ENCODE measurements at regions not wholly inside any gene's neighbourhood (a gene's known extent, or its start where the extent isn't known, plus 50 kb on each side); places are given as distances from the start of the nearest gene placed in this dataset.

- CTCF ChIA-PET = no interaction called here
- POLR2A ChIA-PET = no interaction called here
These were observed 2082.0 kb upstream of the PCDH20 start for GRCh38 chr13:63497601-63498000.

GRCh38 chr13:63492604-63493003 is 2077.0 kb upstream of the PCDH20 start:
- Histone ChIP-seq H3K4me3 (ENCODE audit: low read length) (no peak overlapping the region), H3K27me3 (ENCODE audit: control insufficient read depth in 1 of 2, insufficient read depth in 2 of 2, low read length in 2 of 2) (no peaks in the 10 kb centered on the region), H3K36me3 (ENCODE audit: insufficient read depth, low read length) (no peaks in the 10 kb centered on the region), H3K27ac (ENCODE audit: low read depth in 1 of 2, low read length in 2 of 2) (no peak overlapping the region), H3K4me1 (ENCODE audit: insufficient read depth, low read length) (no peaks in the 10 kb centered on the region), H3K9me3 (ENCODE audit: control insufficient read depth in 1 of 2, insufficient read depth in 1 of 2, low read length in 2 of 2) (peaks cover 0 to 4% of the 10 kb centered on the region in 2 experiments)
- H3K36me3 Mint-ChIP-seq (ENCODE audit: low read depth) = no peaks in the 10 kb centered on the region
- ChIA-PET CTCF (no interaction called here), POLR2A (no interaction called here)
- H3K27me3 Mint-ChIP-seq = no peaks in the 10 kb centered on the region
- ATAC-seq (ENCODE audit: poor library complexity) (no peak), DNase-seq (no peak)
- no peaks in the 10 kb centered on the region for H3K9me3 Mint-ChIP-seq
- intact Hi-C loops (cut with DNase I, micrococcal nuclease) = no loop called here
- no peaks in the 10 kb centered on the region for H3K4me1 Mint-ChIP-seq (ENCODE audit: low read depth)
- H3K27ac Mint-ChIP-seq = no peak overlapping the region
- no peak for TF ChIP-seq CTCF (IDR thresholded peaks at IDR 0.05)
- no peak overlapping the region for H3K4me3 Mint-ChIP-seq

More at GRCh38 chr13:63497601-63498000, 2082.0 kb upstream of the PCDH20 start:
- intact Hi-C loops (cut with DNase I, micrococcal nuclease) = no loop called here
- Histone ChIP-seq H3K27me3 (ENCODE audit: control insufficient read depth in 1 of 2, insufficient read depth in 2 of 2, low read length in 2 of 2) (no peaks in the 10 kb centered on the region), H3K27ac (ENCODE audit: low read depth in 1 of 2, low read length in 2 of 2) (no peak overlapping the region), H3K4me1 (ENCODE audit: insufficient read depth, low read length) (no peaks in the 10 kb centered on the region), H3K9me3 (ENCODE audit: control insufficient read depth in 1 of 2, insufficient read depth in 1 of 2, low read length in 2 of 2) (peaks cover 0 to 4% of the 10 kb centered on the region in 2 experiments), H3K36me3 (ENCODE audit: insufficient read depth, low read length) (no peaks in the 10 kb centered on the region), H3K4me3 (ENCODE audit: low read length) (no peak overlapping the region)
- Mint-ChIP-seq H3K27me3 (no peaks in the 10 kb centered on the region), H3K27ac (no peak overlapping the region), H3K36me3 (ENCODE audit: low read depth) (no peaks in the 10 kb centered on the region), H3K4me3 (no peak overlapping the region), H3K4me1 (ENCODE audit: low read depth) (no peaks in the 10 kb centered on the region), H3K9me3 (peaks cover 3% of the 10 kb centered on the region)
- TF ChIP-seq CTCF (IDR thresholded peaks at IDR 0.05) = no peak
- DNase-seq (no peak), ATAC-seq (ENCODE audit: poor library complexity) (no peak)

- Mint-ChIP-seq H3K4me3 (no peak overlapping the region), H3K4me1 (ENCODE audit: low read depth) (no peaks in the 10 kb centered on the region), H3K27me3 (no peaks in the 10 kb centered on the region), H3K9me3 (peaks cover 8% of the 10 kb centered on the region), H3K36me3 (ENCODE audit: low read depth) (no peaks in the 10 kb centered on the region), H3K27ac (no peak overlapping the region)
- no peaks in the 10 kb centered on the region for H3K36me3 ChIP-seq (ENCODE audit: insufficient read depth, low read length)
- DNase-seq (no peak), ATAC-seq (ENCODE audit: poor library complexity) (no peak)
- no peak overlapping the region for H3K27ac ChIP-seq (ENCODE audit: low read depth in 1 of 2, low read length in 2 of 2)
- POLR2A ChIA-PET = no interaction called here
- intact Hi-C loops (cut with DNase I, micrococcal nuclease) = no loop called here
- CTCF ChIA-PET = no interaction called here
- no peaks in the 10 kb centered on the region for H3K9me3 ChIP-seq (ENCODE audit: control insufficient read depth in 1 of 2, insufficient read depth in 1 of 2, low read length in 2 of 2)
- no peak overlapping the region for H3K4me3 ChIP-seq (ENCODE audit: low read length)
- H3K27me3 ChIP-seq (ENCODE audit: control insufficient read depth in 1 of 2, insufficient read depth in 2 of 2, low read length in 2 of 2) = no peaks in the 10 kb centered on the region
- no peak for TF ChIP-seq CTCF (IDR thresholded peaks at IDR 0.05)
- no peaks in the 10 kb centered on the region for H3K4me1 ChIP-seq (ENCODE audit: insufficient read depth, low read length)
These were observed 2074.5 kb upstream of the PCDH20 start for GRCh38 chr13:63490149-63490548.
